C1 segment of cervical spinal cord (tissue), 14 donors: ENCODE measurements at regions not wholly inside any gene's neighbourhood (a gene's known extent, or its start where the extent isn't known, plus 50 kb on each side); places are given as distances from the start of the nearest gene placed in this dataset.

Experiments used
- DNase-seq, 14 donors: peaks; one replicate each; lab custom pipeline; 2025; lab: John Stamatoyannopoulos, UW

DNA sequence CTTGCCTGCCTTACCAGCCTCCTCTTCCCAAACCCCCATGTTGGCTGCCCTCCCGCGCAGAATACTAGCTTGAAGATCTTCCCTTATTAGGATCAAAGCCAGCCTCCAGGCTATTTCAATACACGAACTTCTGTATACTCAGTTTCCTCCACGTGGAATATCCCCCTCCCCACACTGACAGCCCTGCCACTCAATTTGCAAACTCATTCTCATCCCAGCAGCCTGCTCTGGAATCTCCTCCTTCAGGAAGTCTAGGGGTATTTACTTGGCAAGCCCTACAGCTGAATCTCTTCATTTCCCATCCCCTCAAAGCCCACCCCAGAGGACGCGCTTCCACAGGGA is 157.0 kb upstream of the SMIM23 start:
- DNase-seq = no peak

DNA sequence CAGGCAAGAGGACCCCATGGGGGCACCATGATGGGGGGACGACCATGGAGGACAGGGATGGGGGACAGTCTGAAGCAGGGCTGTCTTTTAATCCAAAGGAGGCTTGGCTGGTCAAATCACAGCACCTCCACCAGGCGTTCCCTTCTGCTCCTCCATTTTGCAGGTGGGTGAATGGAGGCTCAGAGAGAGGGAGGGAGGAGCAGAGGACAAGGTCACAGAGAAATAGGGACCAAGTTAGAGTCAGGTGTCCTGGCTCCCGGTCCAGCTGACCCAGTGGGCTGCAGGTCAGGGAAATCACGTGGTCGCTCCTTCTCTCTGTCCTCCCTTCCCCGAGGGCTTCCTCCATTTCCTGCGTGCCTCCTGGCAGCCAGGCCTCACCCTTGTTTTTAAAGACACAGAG is 156.4 kb upstream of the SMIM23 start:
- DNase-seq = no peak

DNA sequence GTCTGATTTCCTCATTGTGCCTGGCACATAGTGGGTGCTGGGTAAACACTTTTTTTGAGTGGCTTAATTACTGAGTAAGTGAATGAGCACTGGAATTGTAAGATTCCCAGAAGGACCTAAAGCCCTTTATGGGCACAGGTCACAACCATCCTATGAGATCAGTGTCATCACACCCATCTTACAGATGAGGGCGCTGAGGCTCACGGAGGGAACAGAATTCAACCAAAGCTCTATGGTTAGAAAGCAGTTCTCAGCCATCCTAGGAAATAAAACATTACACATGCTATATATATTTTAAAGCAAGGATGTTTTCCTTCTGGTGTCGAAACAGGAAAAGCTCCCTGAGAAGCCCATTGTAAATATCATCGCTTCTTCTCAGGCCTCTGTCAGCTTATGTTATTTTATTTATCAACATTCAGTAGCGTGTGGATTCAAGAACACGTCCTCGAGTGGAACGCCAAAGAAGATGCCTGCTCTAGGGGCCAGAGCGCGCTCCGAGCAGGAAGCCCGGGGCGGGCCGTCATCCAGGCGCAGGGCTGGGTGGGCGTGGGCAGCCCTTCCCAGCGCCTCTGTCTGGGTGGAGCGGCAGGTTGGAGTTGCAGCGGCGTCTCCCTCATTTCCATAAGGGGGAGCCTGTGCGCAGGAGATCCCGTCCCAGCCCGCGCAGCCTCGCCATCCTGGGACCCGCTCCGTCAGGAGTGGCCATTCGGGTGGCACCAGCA is 155.8 kb upstream of the SMIM23 start:
- DNase-seq = no peak

DNA sequence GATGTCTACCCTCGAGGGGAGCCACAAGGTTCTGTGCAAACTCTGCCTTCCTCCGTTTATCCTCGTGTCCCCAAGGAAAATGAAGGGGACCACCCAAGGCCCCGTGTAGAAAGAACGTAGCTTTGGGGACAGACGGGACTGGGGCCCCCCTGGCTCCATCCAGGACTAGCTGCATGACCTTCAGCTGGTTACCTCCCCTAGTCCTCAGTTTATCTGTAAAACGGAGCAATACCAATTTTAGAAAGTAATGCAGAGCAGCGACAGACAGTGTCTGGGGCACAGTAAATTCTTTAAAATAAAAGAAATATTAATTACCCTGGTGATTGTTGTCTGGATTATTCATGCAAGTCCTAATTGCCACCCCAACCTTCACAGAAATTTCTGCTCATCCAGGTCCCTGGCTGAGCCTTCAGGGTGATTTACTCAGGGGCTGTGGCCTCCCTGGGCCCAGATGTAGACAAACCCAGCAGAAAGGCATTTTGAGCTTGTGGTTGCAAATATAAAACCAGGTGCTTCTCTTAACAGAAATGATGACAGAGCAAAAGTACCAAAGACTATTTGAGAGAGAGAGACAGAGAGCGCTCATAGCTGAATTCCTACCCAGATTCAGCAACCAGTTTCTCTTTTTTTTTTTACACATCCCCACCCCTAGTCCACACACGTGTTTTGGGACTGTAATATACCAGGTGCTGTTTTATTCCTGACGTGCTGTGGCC is 155.1 kb upstream of the SMIM23 start:
- no peak for DNase-seq

DNA sequence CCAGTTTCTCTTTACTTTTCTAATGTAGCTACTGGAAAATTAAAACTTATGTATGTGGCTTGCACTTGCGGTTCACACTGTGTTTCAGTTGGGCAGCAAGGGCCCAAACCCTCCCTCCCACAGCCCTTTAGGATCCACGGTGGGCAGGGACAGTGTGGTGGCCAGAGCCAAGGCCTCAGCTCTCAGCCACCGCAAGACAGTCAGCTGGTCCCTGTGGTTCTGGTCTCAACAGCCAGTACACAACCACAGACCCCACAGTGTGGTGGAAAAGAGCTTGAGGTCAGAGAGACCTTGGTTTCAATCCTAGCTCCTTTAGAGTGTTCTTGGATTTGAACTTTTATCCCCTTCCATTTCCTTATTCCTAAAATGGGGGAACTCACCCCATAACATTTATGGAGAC is 153.0 kb upstream of the SMIM23 start:
- no peak for DNase-seq

DNA sequence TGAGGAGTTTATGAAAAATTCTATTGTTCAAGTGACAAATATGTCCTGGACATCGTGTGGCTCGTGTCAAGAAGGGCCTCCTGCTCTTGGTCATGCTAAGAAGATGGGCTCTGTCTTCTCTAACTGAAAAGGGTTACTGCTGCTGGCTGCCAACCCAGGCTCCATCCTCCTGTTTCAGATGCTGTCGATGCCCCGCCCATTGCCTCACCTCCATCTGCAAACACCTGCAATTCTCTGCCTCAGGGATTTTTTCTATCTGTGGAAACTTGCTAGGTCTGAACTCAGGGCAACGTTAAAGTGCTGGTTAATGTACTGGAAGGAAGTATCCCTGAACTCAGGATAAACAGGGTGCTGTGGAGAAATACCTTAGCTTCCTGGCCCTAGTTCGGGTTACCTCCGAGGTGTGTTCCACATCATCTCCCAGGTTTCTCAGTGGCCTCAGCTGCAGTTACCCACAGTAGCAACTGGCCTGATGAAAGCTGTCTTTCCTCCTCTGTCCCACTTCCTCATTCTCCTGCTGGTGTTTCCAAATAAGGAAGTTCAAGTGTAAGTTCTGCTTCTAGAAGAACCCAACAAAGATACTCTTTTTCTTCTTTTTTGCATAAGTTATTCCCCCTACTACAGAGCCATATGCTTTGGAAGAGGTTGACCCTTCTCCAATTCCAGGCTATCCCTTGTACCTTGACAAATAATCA is 151.7 kb upstream of the SMIM23 start:
- DNase-seq = no peak

DNA sequence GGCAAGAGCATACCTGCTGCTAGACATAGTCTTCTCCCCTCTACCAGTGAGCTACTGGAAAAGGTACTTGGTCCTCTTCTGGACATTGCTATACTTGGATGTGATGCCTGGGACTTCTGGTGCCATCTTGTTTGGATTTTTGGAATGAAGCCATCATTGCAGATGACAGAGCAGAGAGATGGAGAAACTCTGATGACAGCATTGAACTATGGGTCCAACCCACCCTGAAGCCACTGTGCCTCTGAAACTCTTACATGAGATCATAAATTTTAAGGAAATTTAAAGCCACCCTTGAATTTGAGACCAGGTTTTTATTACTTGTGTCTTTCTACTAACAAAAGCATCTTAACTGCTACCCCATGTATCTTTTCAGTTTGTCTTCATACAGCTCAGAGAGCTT is 151.1 kb upstream of the SMIM23 start:
- no peak for DNase-seq

DNA sequence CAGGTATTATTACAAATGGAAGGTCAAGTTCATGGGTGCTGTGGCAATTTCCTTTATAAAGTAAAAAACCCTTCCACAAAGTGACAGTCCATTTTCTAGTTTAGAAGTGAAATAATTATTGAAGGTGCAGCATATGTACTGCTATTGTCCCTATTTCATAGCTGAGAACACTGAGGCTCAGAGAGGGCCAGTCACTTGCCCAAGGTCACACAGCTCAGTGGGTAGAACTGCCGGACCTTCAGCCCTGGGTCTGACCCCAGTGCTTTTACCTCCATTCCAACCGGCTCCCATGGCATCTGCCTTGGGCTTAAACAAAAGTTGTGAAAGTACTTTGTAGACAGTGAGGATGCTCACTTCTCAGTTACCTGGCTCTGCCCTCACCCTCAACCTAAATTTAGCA is 150.6 kb upstream of the SMIM23 start:
- DNase-seq = no peak

DNA sequence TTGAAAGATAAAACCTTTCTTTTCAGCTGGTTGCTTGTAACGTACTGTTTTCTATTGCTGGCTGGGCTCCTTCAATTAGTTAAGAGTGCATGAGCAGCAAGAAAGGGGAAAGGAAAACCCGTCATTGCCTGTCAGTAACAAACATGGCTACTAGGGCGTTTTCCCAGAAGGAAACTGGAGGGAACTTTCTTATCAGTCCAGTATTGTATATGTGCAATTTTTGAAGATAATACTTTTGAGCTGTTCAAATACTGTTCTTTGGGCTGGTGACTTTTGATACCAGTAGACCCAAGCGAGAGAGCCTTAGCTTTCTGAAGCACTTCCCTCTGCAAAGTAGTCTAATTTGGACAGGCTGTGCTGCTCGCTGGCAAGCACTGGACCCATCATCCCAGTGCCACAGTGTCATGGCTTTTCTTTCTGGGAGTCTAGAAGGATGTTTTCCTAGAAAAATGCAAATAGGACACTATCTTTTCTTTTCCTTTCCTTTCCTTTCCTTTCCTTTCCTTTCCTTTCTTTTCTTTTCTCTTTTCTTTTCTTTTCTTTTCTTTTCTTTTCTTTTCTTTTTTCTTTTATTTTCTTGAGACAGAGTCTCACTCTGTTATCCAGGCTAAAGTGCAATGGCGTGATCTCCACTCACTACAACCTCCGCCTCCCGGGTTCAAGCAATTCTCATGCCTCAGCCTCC is 149.9 kb upstream of the SMIM23 start:
- DNase-seq = no peak

DNA sequence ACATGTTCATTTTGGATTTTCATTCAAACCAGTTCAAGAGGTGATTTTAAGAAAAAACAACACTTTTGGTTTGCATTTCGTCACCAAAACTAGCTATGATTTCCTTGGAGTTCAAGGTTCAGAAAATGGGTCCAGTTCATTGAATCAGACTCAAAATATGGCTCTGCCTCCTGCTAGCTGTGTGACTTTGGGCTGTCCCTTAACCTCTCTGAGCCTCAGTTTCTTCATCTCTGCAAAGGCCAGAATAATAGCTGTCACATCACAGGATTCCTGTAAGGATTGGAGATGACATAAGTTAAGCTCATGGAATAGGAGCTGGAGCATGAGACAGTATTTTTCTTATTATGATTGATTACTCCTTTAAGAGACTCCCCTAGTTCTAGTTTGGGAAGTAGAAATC is 147.8 kb upstream of the SMIM23 start:
- no peak for DNase-seq

DNA sequence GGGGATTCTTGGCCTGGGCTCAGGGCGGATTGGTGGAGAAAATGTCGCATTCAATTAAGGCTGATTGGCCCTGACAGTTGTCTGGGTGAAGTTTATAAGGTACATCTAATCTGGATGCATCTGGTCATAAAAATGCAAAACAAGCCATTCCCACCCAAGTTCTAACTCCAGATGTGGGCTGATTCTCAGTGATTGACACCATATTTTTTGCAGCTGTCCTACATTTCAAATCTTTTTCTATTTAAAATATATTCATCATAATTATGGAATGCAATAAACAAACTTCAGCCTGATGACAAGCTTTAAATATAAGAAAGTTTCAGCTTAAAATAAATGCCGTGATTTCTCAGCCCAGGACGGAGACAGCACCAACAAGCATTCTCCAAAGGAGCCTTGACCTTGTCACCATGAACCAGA is 146.4 kb upstream of the SMIM23 start:
- no peak for DNase-seq

DNA sequence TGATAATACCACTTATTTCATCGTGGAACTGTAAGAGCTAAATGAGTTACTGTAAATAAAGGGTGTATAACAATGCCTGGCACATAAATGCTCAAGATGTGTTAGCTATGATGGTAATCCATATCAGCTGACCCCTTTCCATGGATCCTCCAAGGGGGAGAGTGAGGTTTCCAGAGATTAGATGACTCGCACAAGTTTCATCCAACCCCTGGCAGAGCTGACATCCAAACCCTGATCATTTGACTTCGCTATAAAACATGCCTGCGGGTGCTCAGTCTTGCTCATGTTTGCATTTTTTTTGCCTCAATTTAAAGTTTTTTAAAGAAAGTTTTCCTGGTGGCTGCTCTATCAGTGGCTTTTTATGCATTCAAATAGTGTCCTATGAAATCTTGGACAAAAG is 145.7 kb upstream of the SMIM23 start:
- no peak for DNase-seq

DNA sequence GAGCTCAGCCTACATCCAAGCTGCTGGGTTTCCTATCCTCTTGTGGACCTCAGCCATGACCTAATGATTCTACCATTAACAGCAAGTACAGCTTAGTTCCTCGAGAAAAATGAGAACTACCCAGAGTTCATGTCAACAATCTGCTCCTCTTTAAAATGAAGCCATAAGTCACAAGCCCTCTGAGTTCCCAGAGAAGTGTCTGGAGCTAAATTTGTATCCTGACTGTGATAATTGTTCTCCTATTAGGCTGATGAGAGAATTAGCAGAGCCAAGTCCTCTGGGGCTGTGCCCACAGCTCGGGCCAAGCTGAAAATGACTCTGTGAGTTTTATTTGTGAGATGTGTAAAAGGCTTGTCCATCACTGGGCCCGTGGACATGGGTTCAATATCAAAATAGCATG is 145.1 kb upstream of the SMIM23 start:
- no peak for DNase-seq

DNA sequence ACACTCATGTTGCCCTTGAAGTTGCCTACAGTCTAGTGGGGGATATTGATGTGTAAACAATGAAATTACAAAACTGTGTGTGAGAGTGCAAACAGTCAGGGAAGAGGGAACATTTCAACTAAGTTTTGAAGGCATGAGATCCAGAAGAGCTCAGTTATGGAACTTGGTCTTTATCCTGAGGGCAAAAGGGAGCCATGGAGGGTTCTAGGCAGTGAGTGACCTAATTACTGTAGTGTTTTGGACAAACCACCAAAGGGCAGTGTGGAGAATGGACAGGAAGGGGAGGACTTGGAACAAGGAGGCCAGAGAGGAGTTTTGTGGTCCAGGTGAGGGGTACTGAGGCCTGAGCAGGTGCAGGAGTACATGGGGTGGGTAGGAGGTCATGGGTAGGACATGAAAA is 143.7 kb upstream of the SMIM23 start:
- DNase-seq = no peak

DNA sequence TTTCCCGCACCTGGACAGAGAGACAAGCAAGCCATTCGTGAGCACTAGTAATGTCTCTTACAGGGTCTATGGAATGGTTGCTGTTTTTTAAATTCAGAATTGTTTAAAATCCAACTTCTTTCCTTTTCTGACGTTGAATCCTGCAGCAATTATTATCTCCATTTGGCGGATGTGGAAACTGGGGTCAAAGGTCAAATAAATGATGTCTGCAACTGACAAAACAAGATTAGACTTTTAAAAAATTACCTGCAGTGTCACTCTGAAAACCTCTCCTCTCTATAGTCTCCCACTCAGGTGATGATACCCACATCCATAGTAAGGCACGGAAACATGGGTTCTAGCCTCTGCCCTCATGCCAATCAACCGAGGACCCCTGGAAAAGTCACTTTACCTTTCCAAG is 142.7 kb upstream of the SMIM23 start:
- no peak for DNase-seq

DNA sequence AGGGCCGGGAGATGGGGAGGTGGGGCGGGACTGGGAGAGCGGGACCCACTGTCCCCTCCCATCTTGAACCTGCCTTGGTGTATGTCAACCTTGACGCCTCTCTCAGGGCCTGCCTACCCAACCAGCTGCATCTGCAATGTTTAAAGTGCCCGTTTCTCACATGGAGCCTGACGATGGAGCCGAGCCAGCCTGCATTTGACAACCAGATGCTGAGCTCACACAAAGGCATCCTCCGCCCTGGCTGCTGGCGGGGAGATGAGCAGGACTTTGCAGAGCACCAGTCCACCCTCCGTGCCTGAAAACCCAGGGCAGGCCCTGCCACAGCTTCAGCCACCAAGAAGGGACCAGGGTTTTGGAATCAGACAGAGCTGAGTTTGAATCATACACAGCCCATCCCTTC is 141.1 kb upstream of the SMIM23 start:
- no peak for DNase-seq

DNA sequence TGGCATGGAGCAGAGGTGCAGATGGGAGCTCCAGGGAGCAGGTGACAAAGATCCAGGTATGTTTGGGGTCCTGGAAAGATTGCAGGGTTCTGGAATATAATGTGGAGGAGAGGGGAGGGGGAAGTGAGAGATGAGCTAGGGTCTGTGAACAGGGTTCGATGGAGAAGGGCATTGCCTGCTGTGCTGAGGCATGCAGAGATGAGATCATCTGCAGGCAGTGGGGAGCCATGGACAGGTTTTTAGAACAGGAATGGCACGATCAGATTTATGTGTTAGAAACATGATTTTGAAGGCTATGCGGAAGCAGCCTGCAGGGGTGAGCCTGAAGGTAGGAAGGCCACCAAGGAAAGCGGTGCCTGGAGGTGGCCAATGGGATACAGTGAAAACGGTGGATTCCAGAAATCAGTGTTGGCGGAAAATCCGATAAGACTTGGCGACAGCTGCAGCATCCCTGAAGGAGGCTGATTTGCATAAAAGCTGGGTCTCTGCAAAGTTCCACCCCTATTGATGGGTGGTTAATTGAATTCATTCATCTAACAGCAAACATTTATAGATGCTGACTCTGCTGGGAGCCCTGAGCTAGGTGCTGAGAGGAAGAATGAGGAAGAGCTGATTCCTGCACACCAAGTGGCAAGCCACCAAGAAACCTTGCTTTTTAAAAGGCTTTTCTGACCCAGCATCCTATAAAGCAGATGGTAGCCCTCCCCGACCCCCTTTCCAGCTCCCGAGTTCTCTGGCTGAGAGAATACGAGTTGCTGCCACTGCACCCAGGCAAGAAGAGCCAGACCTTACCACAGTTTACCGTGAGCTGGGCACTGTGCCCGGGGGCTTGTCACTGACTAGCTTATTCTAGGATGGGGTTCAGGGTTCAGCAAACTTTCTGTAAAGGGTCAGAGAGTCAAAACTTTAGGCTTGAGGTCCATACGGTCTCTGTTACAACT is 139.2 kb upstream of the SMIM23 start:
- no peak for DNase-seq

DNA sequence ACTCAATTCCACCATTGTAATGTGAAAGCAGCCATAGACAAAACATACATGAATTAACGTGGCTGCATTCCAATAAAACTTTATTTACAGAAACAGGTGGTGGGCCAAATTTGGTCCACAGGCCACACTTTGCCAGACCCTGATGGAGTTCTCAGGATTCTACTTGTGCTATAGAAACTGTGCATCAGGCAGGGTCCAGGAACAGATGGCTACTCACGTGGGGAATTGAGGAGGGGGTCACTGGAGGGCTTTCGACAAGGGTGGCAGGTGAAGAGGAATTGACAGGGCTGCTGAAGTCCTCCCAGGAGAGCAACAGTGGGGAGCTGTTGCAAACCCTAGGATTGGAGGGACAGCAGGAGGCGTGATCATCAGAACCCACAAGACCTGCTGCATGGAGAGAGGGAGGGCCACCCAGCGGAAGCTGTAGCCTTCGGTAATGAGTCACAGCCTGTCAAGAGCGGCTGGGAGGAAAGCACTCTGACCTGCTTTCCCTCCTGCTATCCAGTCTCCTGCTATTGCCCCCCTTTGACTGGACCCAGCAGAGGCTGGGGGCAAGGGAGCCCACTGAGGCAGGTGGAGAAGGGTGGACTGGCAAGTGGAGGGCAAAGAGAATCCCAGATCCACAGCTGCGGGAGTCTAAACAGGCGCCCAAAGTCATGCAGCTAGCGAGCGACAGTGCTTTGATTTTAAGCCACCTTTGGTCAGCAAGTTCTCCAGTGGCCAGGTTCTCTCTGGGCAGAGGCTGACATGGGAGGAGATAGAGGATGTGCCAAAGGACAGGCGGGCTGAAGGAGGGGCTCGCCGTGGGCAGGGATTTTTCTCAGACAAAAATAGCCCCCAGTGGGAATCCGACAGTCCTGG is 138.3 kb upstream of the SMIM23 start:
- no peak for DNase-seq

DNA sequence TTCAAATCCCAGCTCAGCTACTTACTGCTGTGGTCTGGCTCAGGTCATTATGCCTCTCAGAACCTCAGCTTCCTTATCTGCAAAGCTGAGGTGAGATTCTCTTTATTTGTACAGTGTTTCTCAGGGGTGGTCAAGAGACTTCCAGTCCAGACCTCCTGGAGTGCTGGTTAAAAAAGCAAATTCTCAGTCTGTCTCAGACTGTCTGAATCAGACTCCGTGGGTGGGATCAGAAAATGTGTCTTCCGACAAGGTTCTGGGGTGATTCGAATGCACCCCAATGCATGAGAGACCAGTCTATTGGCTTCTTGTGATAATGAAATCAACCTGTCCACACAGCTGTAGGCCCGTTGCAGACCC is 137.7 kb upstream of the SMIM23 start:
- DNase-seq = no peak

DNA sequence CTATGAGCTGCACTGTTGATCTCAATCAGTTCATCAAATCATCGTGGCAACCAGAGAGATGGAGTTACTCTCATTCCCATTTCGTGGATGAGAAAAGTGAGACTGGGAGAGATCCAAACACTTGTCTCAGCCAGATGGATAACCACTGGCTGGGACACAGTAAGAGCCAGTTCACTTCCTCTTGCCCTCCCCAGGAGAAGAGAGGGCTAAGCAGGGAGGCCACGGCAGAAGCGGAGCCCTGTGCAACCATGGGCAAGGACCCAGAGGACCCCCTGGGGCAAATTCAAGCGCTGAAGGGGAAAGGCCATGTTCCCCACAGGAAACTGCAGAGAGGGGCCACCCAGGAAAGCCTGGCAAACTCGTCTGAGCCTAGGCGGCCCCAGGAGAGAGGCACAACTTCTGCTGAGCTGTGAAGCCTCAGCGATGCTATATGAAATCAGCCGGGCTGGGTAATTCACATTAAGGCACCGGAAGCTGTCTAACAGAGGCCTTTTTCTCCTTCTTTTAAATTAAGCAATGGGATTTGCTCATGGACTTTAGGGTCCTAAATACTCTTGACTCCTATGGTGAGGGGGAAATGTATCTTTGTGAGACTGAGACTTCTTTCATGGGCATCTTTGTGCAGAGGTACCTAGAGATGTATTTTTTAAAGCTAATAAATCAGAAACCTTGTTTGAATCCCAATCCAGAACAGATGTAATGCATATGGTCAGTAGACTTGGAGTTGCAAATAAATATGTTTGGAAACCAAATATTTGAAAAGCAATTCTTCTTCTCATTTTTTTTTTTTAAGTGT is 137.1 kb upstream of the SMIM23 start:
- DNase-seq = no peak
